Renal cortex interstitium (tissue), 11 donors: ENCODE measurements at regions not wholly inside any gene's neighbourhood (a gene's known extent, or its start where the extent isn't known, plus 50 kb on each side); places are given as distances from the start of the nearest gene placed in this dataset.

Experiments used
- DNase-seq, 11 donors: peaks; one replicate each; pipeline ENCODE4 v3.0.0-alpha.2; 2013; ENCODE audit warnings: low read depth in 9 of 11, low spot score in 4 of 11; ENCODE audit errors: extremely low read depth in 1 of 11

GRCh38 chr4:108320061-108320460 lies 151.3 kb upstream of the LEF1 start:
- peak in 3 of 11 donors; percentile 12 to 18 (median 15) for DNase-seq

DNA sequence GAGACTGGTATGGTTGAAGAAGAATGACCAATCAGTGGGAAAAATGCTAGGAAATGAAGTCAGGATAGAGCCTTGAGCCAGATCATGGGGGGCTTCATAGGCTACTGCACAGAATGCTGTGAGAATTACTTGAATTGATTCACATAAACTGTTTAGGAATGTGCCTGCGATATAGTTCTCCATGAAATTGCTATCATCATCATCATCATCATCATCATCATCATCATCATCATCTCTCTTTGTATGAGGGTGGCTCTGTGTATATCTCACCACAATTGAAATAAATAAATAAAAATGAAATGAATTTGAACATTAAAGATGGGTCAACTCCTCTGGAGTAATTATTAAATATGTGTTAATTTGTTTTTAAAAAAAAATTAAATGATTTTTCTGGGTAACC lies 148.6 kb upstream of the LEF1 start:
- no peak for DNase-seq

GRCh38 chr4:108315694-108316093 lies 147.0 kb upstream of the LEF1 start:
- DNase-seq = no peak

- DNase-seq = no peak
Observed at GRCh38 chr4:108314900-108315589, 146.3 kb upstream of the LEF1 start.

DNA sequence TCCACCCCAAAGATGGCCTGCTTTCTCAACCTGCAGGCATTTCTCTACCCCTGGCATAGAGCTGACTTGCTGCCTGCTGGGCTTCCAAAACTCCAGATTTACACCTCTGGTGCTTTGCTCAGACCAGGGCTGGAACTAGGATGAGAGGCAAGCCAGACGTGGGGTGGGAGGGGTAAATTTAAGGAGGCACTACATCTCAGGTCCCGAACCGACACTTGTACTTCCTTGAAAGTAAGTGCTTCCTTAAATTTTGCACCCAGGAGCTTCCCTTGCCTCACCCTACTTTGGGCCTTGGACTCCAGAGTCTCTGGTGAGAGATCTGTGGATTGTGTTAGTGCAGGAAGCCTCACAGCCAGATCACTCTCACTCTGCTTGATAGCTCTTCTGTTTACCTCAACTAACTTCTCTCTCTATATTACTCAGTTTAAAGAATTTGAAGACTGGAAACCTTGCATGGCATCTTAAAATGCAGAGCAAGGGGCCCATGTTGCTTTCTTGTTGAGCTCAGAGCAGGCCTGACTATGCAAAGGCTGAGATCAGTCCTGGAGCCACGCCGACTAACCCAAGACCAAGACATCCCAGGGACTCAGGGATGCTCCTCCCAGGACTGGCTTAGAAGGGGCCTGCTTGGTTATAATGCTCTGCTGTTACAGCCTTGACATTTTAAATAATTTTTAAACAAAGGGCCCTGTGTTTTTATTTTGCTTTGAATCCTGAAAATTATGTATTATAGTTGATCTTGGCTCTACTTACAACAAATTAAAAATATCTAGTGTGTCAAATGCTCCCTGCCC lies 145.0 kb upstream of the LEF1 start:
- DNase-seq = no peak

GRCh38 chr4:108311313-108311712 lies 142.6 kb upstream of the LEF1 start:
- no peak for DNase-seq

GRCh38 chr4:108303488-108304177 lies 134.9 kb upstream of the LEF1 start:
- DNase-seq = no peak

DNA sequence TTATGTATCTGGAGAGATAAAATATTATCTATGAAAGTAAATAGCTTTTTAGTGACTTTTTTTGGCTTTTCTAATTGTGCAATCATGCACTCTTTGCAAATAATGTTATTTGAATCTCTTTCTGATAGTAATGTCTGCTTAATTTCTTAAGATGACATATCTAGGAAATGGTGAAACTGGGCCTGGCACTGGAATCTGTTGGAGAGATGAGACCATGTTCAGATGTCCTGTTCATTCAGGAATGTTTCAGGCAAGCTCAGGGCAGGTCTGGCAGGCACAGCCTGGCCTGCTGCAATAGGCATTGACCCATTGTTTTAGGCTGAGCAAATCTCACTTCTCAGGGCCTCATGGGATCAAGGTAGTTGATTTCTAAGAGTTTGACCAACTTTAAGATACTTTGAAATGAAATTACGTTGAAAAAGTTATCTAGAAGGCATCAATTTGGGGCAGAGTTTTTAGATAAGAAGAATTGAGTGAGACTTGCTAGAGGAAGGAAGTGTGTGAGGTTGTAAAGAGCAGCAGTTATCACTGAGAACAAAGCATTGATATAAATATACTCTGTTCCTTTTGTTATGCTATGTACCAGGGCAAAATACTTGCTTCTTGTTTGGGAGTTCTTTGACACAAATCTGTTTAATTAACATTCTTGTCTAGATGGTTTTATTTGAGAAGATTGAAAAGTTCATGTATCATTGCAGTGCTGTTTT lies 133.0 kb upstream of the LEF1 start:
- DNase-seq = no peak

DNA sequence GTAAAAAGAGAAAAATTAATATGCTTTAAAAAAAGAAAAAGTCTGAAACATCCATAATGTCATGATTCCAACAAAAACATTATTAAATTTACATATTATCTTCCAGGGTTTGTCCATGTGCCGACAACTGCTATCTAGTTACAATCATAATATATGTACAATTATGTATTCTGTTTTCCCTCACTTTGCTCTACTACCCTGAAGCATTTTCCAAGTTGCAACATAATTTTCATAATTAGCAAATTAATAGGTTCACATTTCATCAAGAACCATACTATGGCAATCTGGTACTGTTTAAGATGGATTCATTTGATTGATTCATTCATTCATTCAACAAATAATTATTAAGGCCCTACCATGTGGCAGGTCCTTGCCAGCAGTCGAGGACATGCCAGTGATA lies 128.9 kb upstream of the LEF1 start:
- no peak for DNase-seq

GRCh38 chr4:108292229-108292628 lies 123.5 kb upstream of the LEF1 start:
- no peak for DNase-seq

GRCh38 chr4:108291137-108291536 lies 122.4 kb upstream of the LEF1 start:
- DNase-seq = no peak

DNA sequence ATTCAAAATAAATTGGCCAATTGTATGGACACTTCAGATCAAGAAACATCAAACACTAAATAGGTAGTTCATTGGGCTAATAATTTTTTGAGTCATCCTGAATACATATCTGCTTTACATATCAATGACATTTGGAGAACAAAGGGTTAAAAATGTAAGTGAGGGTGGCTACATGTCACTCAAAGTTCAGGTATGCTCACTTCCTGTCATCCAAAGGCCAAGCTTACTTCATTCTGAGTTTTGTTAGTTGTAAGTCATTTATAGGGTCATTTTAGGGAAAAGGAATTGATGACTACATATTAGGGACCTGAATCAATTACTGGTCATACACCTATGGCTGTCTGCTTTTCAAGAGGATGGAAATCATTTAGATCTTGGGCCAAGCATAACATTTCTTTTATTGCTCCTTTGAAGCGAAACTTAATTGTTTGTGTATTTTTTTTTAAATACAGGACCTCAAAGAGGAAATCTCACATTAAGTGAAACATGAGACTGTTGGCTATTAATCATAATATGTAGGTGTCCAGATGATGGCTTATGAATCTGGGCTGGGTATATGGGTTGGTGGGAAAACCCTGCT lies 119.2 kb upstream of the LEF1 start:
- no peak for DNase-seq

DNA sequence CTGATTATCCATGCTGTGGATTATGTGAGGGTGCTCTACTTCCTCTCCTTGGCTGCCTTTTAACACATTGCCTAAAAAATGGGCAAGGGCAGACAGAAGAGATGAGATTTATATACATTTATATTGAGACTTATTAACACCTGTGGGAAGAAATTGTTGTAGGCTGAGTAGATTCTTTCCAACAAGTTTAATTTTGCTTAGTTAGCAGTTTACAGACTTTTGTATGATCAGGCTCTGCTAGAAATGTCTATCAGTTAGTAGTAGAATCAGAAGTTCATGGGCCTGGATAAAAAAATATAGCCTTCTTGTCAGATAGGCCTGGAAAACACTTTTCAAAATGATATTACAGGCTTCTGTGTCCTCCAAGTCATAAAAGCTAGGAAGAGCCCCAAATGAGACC lies 111.3 kb upstream of the LEF1 start:
- DNase-seq = no peak

DNA sequence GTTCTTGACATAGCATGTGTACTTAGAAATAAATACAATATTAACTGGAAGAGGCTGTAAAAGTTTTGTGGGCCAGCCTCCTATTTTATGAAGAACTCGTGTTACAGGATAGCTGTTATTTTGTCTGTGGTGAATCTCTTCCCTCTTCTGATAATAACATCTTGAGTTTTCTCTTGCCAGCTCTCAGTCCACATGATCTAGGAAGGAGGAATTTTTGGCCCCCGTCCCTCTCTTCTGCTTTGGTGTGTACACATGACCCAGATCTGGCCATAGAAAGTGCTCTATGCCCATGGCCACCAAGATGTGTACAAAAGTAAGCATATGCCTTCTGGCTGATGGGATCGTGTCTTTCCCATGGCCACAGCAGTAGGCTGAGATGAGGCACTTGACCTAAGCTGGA lies 108.0 kb upstream of the LEF1 start:
- DNase-seq = no peak

DNA sequence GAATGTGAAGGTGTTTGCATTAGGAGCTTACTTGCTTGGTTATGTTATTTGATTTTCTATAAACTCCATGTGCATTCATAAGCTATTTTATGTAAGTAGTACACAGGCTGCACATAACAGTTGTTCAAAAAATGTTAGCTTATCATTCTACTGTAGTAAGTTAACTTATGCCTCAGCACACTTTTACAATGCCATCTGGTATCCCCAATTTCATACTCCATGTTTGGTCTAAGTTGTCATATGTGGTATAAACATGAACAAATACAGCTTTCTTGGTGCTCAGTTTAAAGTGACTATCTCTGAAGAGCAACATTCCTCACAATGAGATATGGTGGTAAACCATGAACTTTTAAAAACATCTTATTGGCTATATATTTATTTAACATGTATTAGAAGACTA lies 104.3 kb upstream of the LEF1 start:
- no peak for DNase-seq

DNA sequence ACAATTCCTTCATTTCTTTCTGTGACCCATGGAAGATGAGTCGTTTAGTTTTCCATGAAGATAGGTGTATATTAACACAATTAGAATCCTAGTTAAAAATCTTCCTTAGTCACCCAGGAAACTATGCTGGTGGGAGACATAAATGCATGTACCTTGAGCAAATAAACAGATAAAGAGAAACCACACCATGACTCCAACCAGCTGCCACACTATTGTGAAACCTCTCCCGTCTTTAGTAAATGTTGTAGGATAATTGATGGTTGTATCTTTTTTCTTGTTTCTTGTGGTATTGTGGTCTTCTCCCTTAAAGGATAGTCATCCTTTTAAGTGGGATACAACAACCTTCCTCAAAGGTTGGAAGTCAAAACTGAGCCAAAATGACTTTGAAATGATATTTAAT lies 103.8 kb upstream of the LEF1 start:
- no peak for DNase-seq

DNA sequence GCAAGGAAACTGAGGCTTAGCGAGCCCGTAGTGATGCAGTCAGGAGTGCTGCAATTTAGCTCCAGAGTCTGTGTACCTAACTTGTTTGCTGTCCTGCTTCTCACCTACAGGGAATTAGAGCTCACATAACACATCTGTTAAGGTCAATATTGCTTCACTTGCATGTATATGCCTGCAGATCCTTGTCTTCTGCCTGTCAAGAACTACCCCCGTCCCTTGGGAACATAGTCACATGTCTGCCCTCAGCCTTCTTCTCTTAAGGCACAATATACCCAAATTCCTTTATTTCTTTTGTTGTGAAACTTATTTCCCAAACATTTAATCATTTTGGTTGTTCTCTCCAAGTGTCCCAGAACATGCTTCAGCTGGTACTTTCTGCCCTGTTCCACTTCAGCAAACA lies 103.3 kb upstream of the LEF1 start:
- DNase-seq = no peak

GRCh38 chr4:108270466-108271450 lies 102.0 kb upstream of the LEF1 start:
- no peak for DNase-seq
